MM.1S (cell line): ENCODE measurements at regions not wholly inside any gene's neighbourhood (a gene's known extent, or its start where the extent isn't known, plus 50 kb on each side); places are given as distances from the start of the nearest gene placed in this dataset.
A peak's percentile ranks its signal among the peaks of the same experiment; 100 is the strongest.

ENCODE experiments used
- DNase-seq: peaks from one replicate; pipeline ENCODE4 v3.0.0-alpha.2; 2015
- H2AFZ ChIP-seq: fragments of 300-600 bp; sonication (generic); 2 replicates; pipeline ENCODE4 v1.6.0; 2016; ENCODE audit warnings: antibody characterized with exemption, low read length
- H3F3A ChIP-seq: fragments of 300-600 bp; sonication (generic); 2 replicates; pipeline ENCODE4 v1.6.1; 2016; ENCODE audit warnings: mild to moderate bottlenecking, antibody characterized with exemption, low read length, moderate library complexity, mixed read lengths; ENCODE audit not compliant: insufficient read depth
- H3K27ac ChIP-seq: fragments of 300-600 bp; sonication (generic); 2 replicates; pipeline ENCODE4 v1.5.1; 2016; ENCODE audit warnings: mild to moderate bottlenecking, low read length
- H3K27me3 ChIP-seq: fragments of 300-600 bp; sonication (generic); replicated peaks from 2 replicates; pipeline ENCODE4 v1.6.0; 2016; ENCODE audit warnings: low read length; ENCODE audit not compliant: insufficient read depth
- H3K36me3 ChIP-seq: fragments of 300-600 bp; sonication (generic); replicated peaks from 2 replicates; pipeline ENCODE4 v1.6.1; 2016; ENCODE audit warnings: mild to moderate bottlenecking, low read length, mixed read lengths; ENCODE audit not compliant: insufficient read depth
- H3K4me1 ChIP-seq: fragments of 300-600 bp; sonication (generic); 2 replicates; pipeline ENCODE4 v1.6.1; 2016; ENCODE audit warnings: low read length, mixed read lengths
- H3K4me2 ChIP-seq: fragments of 300-600 bp; sonication (generic); 2 replicates; pipeline ENCODE4 v1.6.0; 2016; ENCODE audit warnings: low read depth, low read length
- H3K4me3 ChIP-seq: fragments of 300-600 bp; sonication (generic); 2 replicates; pipeline ENCODE4 v1.5.1; 2016; ENCODE audit warnings: low read length, mixed read lengths
- H3K79me2 ChIP-seq: fragments of 300-600 bp; sonication (generic); 2 replicates; pipeline ENCODE4 v1.6.1; 2016; ENCODE audit warnings: mixed run types, low read length, mixed read lengths
- H3K9ac ChIP-seq: fragments of 300-600 bp; sonication (generic); 2 replicates; pipeline ENCODE4 v1.6.1; 2016; ENCODE audit warnings: low read length, mixed read lengths
- H3K9me2 ChIP-seq: fragments of 300-600 bp; sonication (generic); replicated peaks from 2 replicates; pipeline ENCODE4 v1.6.1; 2016; ENCODE audit warnings: mild to moderate bottlenecking, low read length, mixed read lengths; ENCODE audit not compliant: insufficient read depth
- H3K9me3 ChIP-seq: fragments of 300-600 bp; sonication (generic); replicated peaks from 2 replicates; pipeline ENCODE4 v1.6.1; 2016; ENCODE audit warnings: mild to moderate bottlenecking, low read length, mixed read lengths; ENCODE audit not compliant: insufficient read depth
- H4K20me1 ChIP-seq: fragments of 300-600 bp; sonication (generic); 2 replicates; pipeline ENCODE4 v1.6.1; 2016; ENCODE audit warnings: mild to moderate bottlenecking, low read length, moderate library complexity, mixed read lengths; ENCODE audit not compliant: insufficient read depth
- EZH2 ChIP-seq: fragments of 300-600 bp; sonication (generic); optimal IDR thresholded peaks from 2 replicates; pipeline ENCODE3; 2017; ENCODE audit warnings: low read depth, mild to moderate bottlenecking, antibody characterized with exemption, low read length, mixed read lengths
- EZH2phosphoT487 ChIP-seq: fragments of 300-600 bp; sonication (generic); IDR thresholded peaks from 2 replicates; pipeline ENCODE4 v1.6.1; 2018; ENCODE audit warnings: antibody characterized with exemption, low read length
- TF ChIP-seq, protein P1 (sequence below): fragments of 300-600 bp; sonication (generic); IDR thresholded peaks from 2 replicates; pipeline ENCODE4 v1.5.1; 2016; ENCODE audit warnings: antibody characterized with exemption, low read length, mixed read lengths

DNA sequence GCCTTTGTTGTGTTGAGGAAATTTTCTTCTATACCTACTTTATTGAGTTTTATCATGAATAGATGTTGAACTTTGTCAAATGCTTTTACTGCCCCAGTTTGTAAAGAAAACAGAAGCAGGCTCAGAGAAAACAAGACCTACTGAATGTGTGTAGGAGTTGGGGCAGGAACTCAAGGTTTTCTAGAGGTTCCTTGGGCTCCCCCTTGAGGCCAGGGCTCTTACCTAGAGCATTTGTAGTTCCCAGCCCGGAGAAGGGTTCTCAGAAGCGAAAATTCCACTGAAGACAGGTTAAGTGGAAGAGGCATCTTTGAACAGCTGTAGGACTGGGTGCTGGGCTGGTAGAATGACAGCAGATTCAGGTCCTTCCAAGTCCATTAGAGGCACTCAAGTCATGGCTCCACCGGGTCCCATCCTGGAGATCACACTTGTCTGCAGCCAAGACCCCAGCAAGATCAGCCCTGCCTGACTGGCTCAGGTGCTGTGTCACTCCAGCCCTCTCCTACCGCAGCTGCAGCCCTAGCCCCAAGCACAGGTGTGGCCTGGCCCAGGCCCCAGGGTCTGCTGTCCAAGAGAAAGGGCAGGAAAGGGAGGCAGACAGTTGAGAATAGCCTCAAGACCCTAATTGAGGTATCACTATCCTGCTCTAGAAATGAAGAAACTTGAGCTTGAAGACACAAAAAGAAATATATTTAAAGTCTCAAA, 425.5 kb downstream of the PCDH20 start:
- Histone ChIP-seq H3K4me3 (no peak overlapping the region), H2AFZ (no peak overlapping the region), H3K4me2 (no peak overlapping the region), H3K9me2 (no peaks in the 10 kb centered on the region), H3K27ac (no peak overlapping the region), H3K79me2 (no peaks in the 10 kb centered on the region), H3K36me3 (no peaks in the 10 kb centered on the region), H3K9me3 (no peaks in the 10 kb centered on the region), H3K4me1 (no peaks in the 10 kb centered on the region), H3K27me3 (no peaks in the 10 kb centered on the region), H4K20me1 (no peaks in the 10 kb centered on the region), H3F3A (no peaks in the 10 kb centered on the region), H3K9ac (no peak overlapping the region)
- no peak for DNase-seq
- TF ChIP-seq, protein P1, sequence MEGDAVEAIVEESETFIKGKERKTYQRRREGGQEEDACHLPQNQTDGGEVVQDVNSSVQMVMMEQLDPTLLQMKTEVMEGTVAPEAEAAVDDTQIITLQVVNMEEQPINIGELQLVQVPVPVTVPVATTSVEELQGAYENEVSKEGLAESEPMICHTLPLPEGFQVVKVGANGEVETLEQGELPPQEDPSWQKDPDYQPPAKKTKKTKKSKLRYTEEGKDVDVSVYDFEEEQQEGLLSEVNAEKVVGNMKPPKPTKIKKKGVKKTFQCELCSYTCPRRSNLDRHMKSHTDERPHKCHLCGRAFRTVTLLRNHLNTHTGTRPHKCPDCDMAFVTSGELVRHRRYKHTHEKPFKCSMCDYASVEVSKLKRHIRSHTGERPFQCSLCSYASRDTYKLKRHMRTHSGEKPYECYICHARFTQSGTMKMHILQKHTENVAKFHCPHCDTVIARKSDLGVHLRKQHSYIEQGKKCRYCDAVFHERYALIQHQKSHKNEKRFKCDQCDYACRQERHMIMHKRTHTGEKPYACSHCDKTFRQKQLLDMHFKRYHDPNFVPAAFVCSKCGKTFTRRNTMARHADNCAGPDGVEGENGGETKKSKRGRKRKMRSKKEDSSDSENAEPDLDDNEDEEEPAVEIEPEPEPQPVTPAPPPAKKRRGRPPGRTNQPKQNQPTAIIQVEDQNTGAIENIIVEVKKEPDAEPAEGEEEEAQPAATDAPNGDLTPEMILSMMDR, result peak; percentile 19; the same call in 1 of the 2 replicates
- TF ChIP-seq EZH2, result no peak
- no peak for TF ChIP-seq EZH2phosphoT487

DNA sequence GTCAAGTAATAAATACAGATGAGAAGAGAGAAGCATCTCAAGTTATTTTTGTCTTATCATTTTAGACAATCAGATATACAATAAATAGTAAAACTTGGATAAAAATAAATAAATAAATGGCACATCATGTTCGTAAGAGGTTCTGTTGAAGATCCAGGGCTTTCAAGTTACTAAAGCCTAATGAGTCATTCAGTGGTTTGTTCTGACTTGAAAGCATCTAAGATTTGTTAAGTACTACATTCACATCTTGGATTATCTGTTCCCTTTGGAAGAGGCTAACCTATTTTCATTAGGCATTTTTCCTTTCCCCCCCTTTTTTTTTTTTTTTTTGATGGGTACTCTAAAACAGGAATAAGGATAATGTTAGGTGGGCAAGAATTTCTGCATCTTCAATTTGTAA, 429.3 kb downstream of the PCDH20 start:
- no peak overlapping the region for H2AFZ ChIP-seq
- H4K20me1 ChIP-seq, result no peaks in the 10 kb centered on the region
- H3K79me2 ChIP-seq, result no peaks in the 10 kb centered on the region
- no peak overlapping the region for H3K27ac ChIP-seq
- no peak for DNase-seq
- H3K4me2 ChIP-seq, result no peak overlapping the region
- no peaks in the 10 kb centered on the region for H3K36me3 ChIP-seq
- H3F3A ChIP-seq, result no peaks in the 10 kb centered on the region
- no peak overlapping the region for H3K4me3 ChIP-seq
- TF ChIP-seq EZH2phosphoT487, result no peak
- TF ChIP-seq EZH2, result no peak
- TF ChIP-seq, protein P1, result no peak
- H3K9me2 ChIP-seq, result no peaks in the 10 kb centered on the region
- no peaks in the 10 kb centered on the region for H3K4me1 ChIP-seq
- H3K9me3 ChIP-seq, result no peaks in the 10 kb centered on the region
- no peak overlapping the region for H3K9ac ChIP-seq
- no peaks in the 10 kb centered on the region for H3K27me3 ChIP-seq

DNA sequence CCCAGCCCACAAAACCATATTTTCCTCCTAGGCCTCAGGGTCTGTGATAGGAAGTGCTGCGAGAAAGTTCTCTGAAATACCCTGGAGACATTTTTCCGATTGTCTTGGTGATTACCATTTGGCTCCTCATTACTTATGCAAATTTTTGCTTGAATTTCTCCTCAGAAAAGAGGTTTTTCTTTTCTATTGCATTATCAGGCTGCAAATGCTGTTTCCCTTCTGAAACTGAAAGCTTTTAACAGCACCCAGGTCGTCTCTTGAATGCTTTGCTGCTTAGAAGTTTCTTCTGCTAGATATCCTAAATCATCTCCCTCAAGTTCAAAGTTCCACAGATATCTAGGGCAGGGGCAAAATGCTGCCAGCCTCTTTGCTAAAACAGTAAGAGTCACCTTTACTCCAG, 434.2 kb downstream of the PCDH20 start:
- H4K20me1 ChIP-seq, result no peaks in the 10 kb centered on the region
- no peaks in the 10 kb centered on the region for H3K4me1 ChIP-seq
- H3K27ac ChIP-seq, result no peak overlapping the region

More for the DNA sequence above, 434.2 kb downstream of the PCDH20 start:
- H3K4me2 ChIP-seq, result peak overlapping the region; percentile 12; the same call in 1 of the 2 replicates
- H3F3A ChIP-seq, result no peaks in the 10 kb centered on the region
- no peaks in the 10 kb centered on the region for H3K9me2 ChIP-seq
- H2AFZ ChIP-seq, result no peak overlapping the region
- no peak overlapping the region for H3K4me3 ChIP-seq
- no peak overlapping the region for H3K9ac ChIP-seq
- TF ChIP-seq EZH2 (no peak), EZH2phosphoT487 (no peak)
- TF ChIP-seq, protein P1, result no peak
- no peaks in the 10 kb centered on the region for H3K27me3 ChIP-seq
- peak; percentile 53 for DNase-seq
- no peaks in the 10 kb centered on the region for H3K9me3 ChIP-seq
- no peaks in the 10 kb centered on the region for H3K79me2 ChIP-seq
- H3K36me3 ChIP-seq, result no peaks in the 10 kb centered on the region
